ENCODE measurements at regions not wholly inside any gene's neighbourhood (a gene's known extent, or its start where the extent isn't known, plus 50 kb on each side); places are given as distances from the start of the nearest gene placed in this dataset.

DNA sequence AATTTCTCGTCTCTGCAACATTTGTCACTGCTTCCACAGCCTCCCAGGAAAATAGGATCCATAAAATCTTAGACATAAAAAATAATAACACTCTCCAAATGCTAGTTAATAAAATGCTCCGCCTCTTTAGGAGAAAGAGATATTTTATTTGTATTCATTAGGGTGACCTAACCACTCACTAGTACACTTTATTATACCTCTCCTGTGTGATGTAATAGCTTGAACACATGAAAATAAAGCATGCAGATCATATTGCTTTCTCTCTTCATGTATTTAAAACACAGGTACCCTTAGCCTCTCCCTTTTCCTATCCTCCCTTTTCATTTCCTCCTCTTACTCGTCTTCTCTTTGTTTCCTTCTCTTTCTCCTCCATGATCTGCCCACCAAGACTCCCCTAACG is 694.2 kb downstream of the EPHA4 start:
- no peaks in the 10 kb centered on the region for H3K79me2 ChIP-seq (ENCODE audit: control insufficient read depth, low read length)
- no peaks in the 10 kb centered on the region for H4K20me1 ChIP-seq (ENCODE audit: control insufficient read depth, insufficient read depth, low read depth, low read length)
- H3K4me3 ChIP-seq (ENCODE audit: low read length) = no peak overlapping the region
- no peak overlapping the region for H3K27ac ChIP-seq (ENCODE audit: low read depth, low read length)
- no peaks in the 10 kb centered on the region for H3K36me3 ChIP-seq (ENCODE audit: control insufficient read depth, low read length)
- no peaks in the 10 kb centered on the region for H3K9me3 ChIP-seq (ENCODE audit: control insufficient read depth, insufficient read depth, low read length)
- no peak for TF ChIP-seq EZH2phosphoT487 (IDR thresholded peaks at IDR 0.05; ENCODE audit: borderline replicate concordance, low read length)
- H3K4me1 ChIP-seq (ENCODE audit: control insufficient read depth, low read length) = peaks cover 3% of the 10 kb centered on the region; the same call in 1 of the 2 replicates
- no peaks in the 10 kb centered on the region for H3K27me3 ChIP-seq (ENCODE audit: control insufficient read depth, low read length)
- H3K4me2 ChIP-seq (ENCODE audit: low read length) = no peak overlapping the region
- no peaks in the 10 kb centered on the region for H3K9me2 ChIP-seq (replicated peaks; ENCODE audit: control insufficient read depth, low read length)
- no peaks in the 10 kb centered on the region for H3F3A ChIP-seq (ENCODE audit: control insufficient read depth, insufficient read depth)

DNA sequence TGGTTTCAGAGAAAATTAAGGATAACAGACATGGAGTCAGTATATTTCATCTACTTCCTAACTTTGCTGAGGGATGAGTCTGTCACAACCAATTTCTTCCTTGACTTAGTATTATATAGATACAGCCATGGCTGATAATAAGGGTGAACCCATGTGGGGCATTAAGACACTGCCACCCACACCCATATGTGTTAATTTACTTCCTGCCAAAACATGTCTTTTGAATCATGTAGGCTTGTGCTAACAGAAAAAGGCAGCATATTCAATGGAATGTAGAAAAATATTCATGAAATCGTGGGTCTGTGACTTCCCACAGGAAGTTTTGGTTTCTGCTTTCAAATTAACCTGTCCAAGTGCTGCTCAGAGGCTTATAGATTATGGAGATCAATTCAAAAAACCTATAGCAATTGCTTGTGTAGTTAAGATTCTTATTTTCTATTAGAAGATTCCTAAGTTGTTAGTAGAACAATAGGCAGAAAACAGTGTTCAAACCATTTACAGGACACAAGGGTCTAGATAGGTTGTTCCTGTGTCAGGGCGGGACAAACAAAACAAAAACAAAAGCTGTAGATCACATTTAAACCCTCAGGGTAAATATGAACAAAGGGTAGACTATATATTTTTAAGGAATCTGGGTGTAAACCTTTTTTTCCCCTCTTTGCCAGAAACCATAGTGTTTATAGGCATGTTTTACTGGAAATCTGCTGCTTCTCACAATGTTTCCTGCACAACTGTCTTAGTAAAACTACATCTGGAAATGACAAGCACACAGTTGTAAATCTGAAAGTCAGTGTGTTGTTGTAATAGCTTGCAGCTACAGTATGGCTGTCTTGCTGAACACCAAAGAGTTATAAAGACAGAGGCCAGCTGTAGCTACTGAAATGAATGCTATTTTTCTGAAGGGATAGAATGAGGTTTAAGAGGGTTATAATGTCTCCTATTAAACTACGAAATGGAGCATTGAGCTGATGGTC is 691.2 kb downstream of the EPHA4 start:
- H3K27me3 ChIP-seq (ENCODE audit: control insufficient read depth, low read length) = no peaks in the 10 kb centered on the region
- H3K4me2 ChIP-seq (ENCODE audit: low read length) = no peak overlapping the region
- H3F3A ChIP-seq (ENCODE audit: control insufficient read depth, insufficient read depth) = no peaks in the 10 kb centered on the region
- H3K79me2 ChIP-seq (ENCODE audit: control insufficient read depth, low read length) = no peaks in the 10 kb centered on the region
- H4K20me1 ChIP-seq (ENCODE audit: control insufficient read depth, insufficient read depth, low read depth, low read length) = no peaks in the 10 kb centered on the region
- H3K9me2 ChIP-seq (replicated peaks; ENCODE audit: control insufficient read depth, low read length) = no peaks in the 10 kb centered on the region
- no peaks in the 10 kb centered on the region for H3K9me3 ChIP-seq (ENCODE audit: control insufficient read depth, insufficient read depth, low read length)
- no peaks in the 10 kb centered on the region for H3K36me3 ChIP-seq (ENCODE audit: control insufficient read depth, low read length)
- TF ChIP-seq EZH2phosphoT487 (IDR thresholded peaks at IDR 0.05; ENCODE audit: borderline replicate concordance, low read length) = no peak
- TF ChIP-seq, protein P1, sequence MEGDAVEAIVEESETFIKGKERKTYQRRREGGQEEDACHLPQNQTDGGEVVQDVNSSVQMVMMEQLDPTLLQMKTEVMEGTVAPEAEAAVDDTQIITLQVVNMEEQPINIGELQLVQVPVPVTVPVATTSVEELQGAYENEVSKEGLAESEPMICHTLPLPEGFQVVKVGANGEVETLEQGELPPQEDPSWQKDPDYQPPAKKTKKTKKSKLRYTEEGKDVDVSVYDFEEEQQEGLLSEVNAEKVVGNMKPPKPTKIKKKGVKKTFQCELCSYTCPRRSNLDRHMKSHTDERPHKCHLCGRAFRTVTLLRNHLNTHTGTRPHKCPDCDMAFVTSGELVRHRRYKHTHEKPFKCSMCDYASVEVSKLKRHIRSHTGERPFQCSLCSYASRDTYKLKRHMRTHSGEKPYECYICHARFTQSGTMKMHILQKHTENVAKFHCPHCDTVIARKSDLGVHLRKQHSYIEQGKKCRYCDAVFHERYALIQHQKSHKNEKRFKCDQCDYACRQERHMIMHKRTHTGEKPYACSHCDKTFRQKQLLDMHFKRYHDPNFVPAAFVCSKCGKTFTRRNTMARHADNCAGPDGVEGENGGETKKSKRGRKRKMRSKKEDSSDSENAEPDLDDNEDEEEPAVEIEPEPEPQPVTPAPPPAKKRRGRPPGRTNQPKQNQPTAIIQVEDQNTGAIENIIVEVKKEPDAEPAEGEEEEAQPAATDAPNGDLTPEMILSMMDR (IDR thresholded peaks at IDR 0.05; ENCODE audit: low read depth, low read length, poor library complexity, severe bottlenecking) = no peak
- no peak overlapping the region for H3K27ac ChIP-seq (ENCODE audit: low read depth, low read length)
- H3K4me1 ChIP-seq (ENCODE audit: control insufficient read depth, low read length) = peaks cover 3% of the 10 kb centered on the region; the same call in 1 of the 2 replicates
- H3K4me3 ChIP-seq (ENCODE audit: low read length) = no peak overlapping the region

DNA sequence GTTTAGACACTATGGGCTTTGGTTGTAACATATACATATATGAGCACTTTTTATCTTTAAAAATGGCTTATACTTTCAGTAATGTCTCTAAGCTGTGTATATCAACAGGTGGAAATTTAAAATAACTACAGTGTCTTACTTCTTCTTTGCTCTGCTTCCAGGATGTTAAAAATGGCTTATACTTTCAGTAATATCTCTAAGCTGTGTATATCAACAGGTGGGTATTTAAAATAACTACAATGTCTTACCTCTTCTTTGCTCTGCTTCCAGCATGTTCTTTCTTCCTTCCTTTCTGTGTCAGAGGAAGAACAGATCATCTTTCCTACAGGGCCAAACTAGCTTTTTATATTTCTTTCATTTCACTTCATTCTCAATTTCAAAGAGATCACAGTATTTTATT is 689.6 kb downstream of the EPHA4 start:
- H3K9me3 ChIP-seq (ENCODE audit: control insufficient read depth, insufficient read depth, low read length) = no peaks in the 10 kb centered on the region
- no peaks in the 10 kb centered on the region for H3F3A ChIP-seq (ENCODE audit: control insufficient read depth, insufficient read depth)
- H3K27ac ChIP-seq (ENCODE audit: low read depth, low read length) = no peak overlapping the region
- TF ChIP-seq, protein P1 (IDR thresholded peaks at IDR 0.05; ENCODE audit: low read depth, low read length, poor library complexity, severe bottlenecking) = no peak
- TF ChIP-seq EZH2phosphoT487 (IDR thresholded peaks at IDR 0.05; ENCODE audit: borderline replicate concordance, low read length) = no peak
- H3K4me3 ChIP-seq (ENCODE audit: low read length) = no peak overlapping the region
- H4K20me1 ChIP-seq (ENCODE audit: control insufficient read depth, insufficient read depth, low read depth, low read length) = no peaks in the 10 kb centered on the region
- H3K4me2 ChIP-seq (ENCODE audit: low read length) = no peak overlapping the region
- H3K79me2 ChIP-seq (ENCODE audit: control insufficient read depth, low read length) = no peaks in the 10 kb centered on the region
- peaks cover 3% of the 10 kb centered on the region; the same call in 1 of the 2 replicates for H3K4me1 ChIP-seq (ENCODE audit: control insufficient read depth, low read length)
- no peaks in the 10 kb centered on the region for H3K9me2 ChIP-seq (replicated peaks; ENCODE audit: control insufficient read depth, low read length)
- H3K36me3 ChIP-seq (ENCODE audit: control insufficient read depth, low read length) = no peaks in the 10 kb centered on the region
- no peaks in the 10 kb centered on the region for H3K27me3 ChIP-seq (ENCODE audit: control insufficient read depth, low read length)

DNA sequence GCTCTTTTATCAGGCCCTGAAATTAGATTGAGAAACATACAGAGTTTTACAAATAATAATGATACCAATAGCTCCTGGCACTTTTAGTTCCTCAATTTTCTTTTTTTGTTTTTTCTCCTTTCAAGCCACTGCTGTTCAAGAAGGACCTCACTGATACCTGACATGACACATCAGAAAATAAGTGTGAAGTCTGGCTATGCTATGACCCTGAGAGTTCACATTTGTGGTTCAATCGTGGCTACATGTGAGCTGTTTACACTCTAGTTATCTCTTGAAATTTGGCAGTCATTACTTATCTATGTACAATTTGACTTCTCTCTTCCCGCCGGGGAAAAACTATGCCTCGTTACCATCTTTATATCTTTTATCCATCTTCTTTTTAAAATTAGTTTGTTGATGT is 686.5 kb downstream of the EPHA4 start:
- no peak overlapping the region for H3K27ac ChIP-seq (ENCODE audit: low read depth, low read length)
- H3K9me2 ChIP-seq (replicated peaks; ENCODE audit: control insufficient read depth, low read length) = no peaks in the 10 kb centered on the region
- H3K27me3 ChIP-seq (ENCODE audit: control insufficient read depth, low read length) = no peaks in the 10 kb centered on the region
- H3K9me3 ChIP-seq (ENCODE audit: control insufficient read depth, insufficient read depth, low read length) = no peaks in the 10 kb centered on the region
- no peaks in the 10 kb centered on the region for H3F3A ChIP-seq (ENCODE audit: control insufficient read depth, insufficient read depth)
- H3K4me2 ChIP-seq (ENCODE audit: low read length) = no peak overlapping the region
- H3K79me2 ChIP-seq (ENCODE audit: control insufficient read depth, low read length) = no peaks in the 10 kb centered on the region
- no peaks in the 10 kb centered on the region for H3K36me3 ChIP-seq (ENCODE audit: control insufficient read depth, low read length)
- H4K20me1 ChIP-seq (ENCODE audit: control insufficient read depth, insufficient read depth, low read depth, low read length) = no peaks in the 10 kb centered on the region
- H3K4me3 ChIP-seq (ENCODE audit: low read length) = no peak overlapping the region
- peaks cover 3% of the 10 kb centered on the region; the same call in 1 of the 2 replicates for H3K4me1 ChIP-seq (ENCODE audit: control insufficient read depth, low read length)
- TF ChIP-seq, protein P1 (IDR thresholded peaks at IDR 0.05; ENCODE audit: low read depth, low read length, poor library complexity, severe bottlenecking) = no peak
- no peak for TF ChIP-seq EZH2phosphoT487 (IDR thresholded peaks at IDR 0.05; ENCODE audit: borderline replicate concordance, low read length)
